HepG2 (cell line): ENCODE measurements at regions not wholly inside any gene's neighbourhood (a gene's known extent, or its start where the extent isn't known, plus 50 kb on each side); places are given as distances from the start of the nearest gene placed in this dataset.

Source experiments
- ATAC-seq: fragments of 200-7000 bp; cut with Tn5 transposase; 3 replicates; pipeline ENCODE4 v1.9.1; 2020; ENCODE audit warnings: mild to moderate bottlenecking, moderate library complexity
- BruUV-seq: library from RNA; stranded (reverse); fragments of 400-500 nt; replicated peaks from 2 replicates; lab custom pipeline; 2021; lab: Mats Ljungman, UMichigan
- CTCF ChIA-PET: fragments of 300-600 bp; formaldehyde crosslinking; extraction: SDS; loops from one replicate; lab custom pipeline; 2021; ENCODE audit warnings: low total read pairs, inconsistent platforms, low intra/inter-chr PET ratio; lab: Yijun Ruan, JAX
- POLR2A ChIA-PET: fragments of 350-600 bp; sonication (Branson Sonifier 250); formaldehyde crosslinking; loops from one replicate; lab custom pipeline; 2020; ENCODE audit warnings: antibody characterized with exemption, inconsistent platforms; lab: Yijun Ruan, JAX
- DNase-seq: peaks from one replicate; pipeline ENCODE4 v3.0.0-alpha.2; 2015; ENCODE audit warnings: low spot score
- FAIRE-seq: peaks from 3 replicates; lab custom pipeline; 2011; peaks lifted over from hg19 to GRCh38; lab: Jason Lieb, UNC
- H2AFZ ChIP-seq: one replicate; pipeline ENCODE4 v1.6.1; 2011; ENCODE audit warnings: low read length, inconsistent platforms
- H3K27ac ChIP-seq: fragments of 300-600 bp; 3 replicates; pipeline ENCODE4 v1.8.0; 2011; ENCODE audit warnings: mixed run types, mild to moderate bottlenecking, mixed read lengths, low read length, inconsistent platforms; ENCODE audit not compliant: insufficient read depth; ENCODE audit errors: extremely low read length
- H3K27me3 ChIP-seq, 2 experiments: fragments of 200-600 bp in 1 of 2; 2 replicates in 1 of 2; 3 replicates in 1 of 2; pipeline versions ENCODE4 v1.6.0 to v1.8.0; 2011; ENCODE audit warnings: low read length in 2 of 2, mild to moderate bottlenecking in 2 of 2, moderate library complexity in 2 of 2, inconsistent platforms in 1 of 2; ENCODE audit not compliant: insufficient read depth in 2 of 2, control insufficient read depth in 1 of 2
- H3K36me3 ChIP-seq, 2 experiments: fragments of 200-600 bp in 1 of 2; replicated peaks in 1 of 2; 2 replicates in 1 of 2; 3 replicates in 1 of 2; pipeline versions ENCODE4 v1.5.1 to v1.8.0; 2011; ENCODE audit warnings: low read length in 2 of 2, inconsistent platforms in 1 of 2; ENCODE audit not compliant: insufficient read depth in 2 of 2, control insufficient read depth in 1 of 2
- H3K4me1 ChIP-seq: 2 replicates; pipeline ENCODE4 v1.5.1; 2012; ENCODE audit warnings: low read length, inconsistent platforms; ENCODE audit not compliant: insufficient read depth
- H3K4me2 ChIP-seq: 2 replicates; pipeline ENCODE4 v1.6.0; 2011; ENCODE audit warnings: low read depth, low read length, inconsistent platforms
- H3K4me3 ChIP-seq, 3 experiments: fragments of 200-600 bp in 1 of 3; sonication (generic), shearing (Covaris generic) in 1 of 3; replicated peaks in 1 of 3; 2 replicates each; pipeline ENCODE4 v1.5.1; 2011 to 2016; ENCODE audit warnings: low read length in 3 of 3, inconsistent platforms in 2 of 3, low read depth in 2 of 3, mild to moderate bottlenecking in 2 of 3, control low read depth in 1 of 3, mixed read lengths in 1 of 3; ENCODE audit not compliant: insufficient read depth in 1 of 3
- H3K79me2 ChIP-seq: one replicate; pipeline ENCODE4 v1.6.1; 2011; ENCODE audit warnings: low read length, inconsistent platforms; ENCODE audit not compliant: insufficient read depth
- H3K9ac ChIP-seq: 2 replicates; pipeline ENCODE4 v1.6.0; 2011; ENCODE audit warnings: mild to moderate bottlenecking, low read depth, low read length, inconsistent platforms; ENCODE audit not compliant: insufficient read depth
- H3K9me3 ChIP-seq: 2 replicates; pipeline ENCODE4 v1.5.1; 2012; ENCODE audit warnings: mild to moderate bottlenecking, low read length
- H4K20me1 ChIP-seq: 2 replicates; pipeline ENCODE4 v1.6.0; 2011; ENCODE audit warnings: inconsistent platforms, mild to moderate bottlenecking, low read length, moderate library complexity; ENCODE audit not compliant: insufficient read depth
- FOSL1 ChIP-seq: sonication (generic); formaldehyde crosslinking; IDR thresholded peaks from 2 replicates; pipeline ENCODE4 v1.9.0; 2021; ENCODE audit warnings: missing genetic modification reagents, borderline replicate concordance
- GABPB1 ChIP-seq: IDR thresholded peaks from 2 replicates; pipeline ENCODE4 v1.6.1; 2016; ENCODE audit warnings: mild to moderate bottlenecking, missing genetic modification reagents, moderate library complexity, missing compliant biosample characterization
- LRRFIP1 ChIP-seq: sonication (generic); formaldehyde crosslinking; conservative IDR thresholded peaks from 2 replicates; pipeline ENCODE4 v1.4.0; 2020; ENCODE audit warnings: missing genetic modification reagents
- MAFF ChIP-seq: IDR thresholded peaks from 2 replicates; pipeline ENCODE4 v1.6.1; 2011; ENCODE audit warnings: low read depth, low read length, improper control_type of control experiment
- MAFK ChIP-seq, 2 experiments: IDR thresholded peaks in 1 of 2; conservative IDR thresholded peaks in 1 of 2; 2 replicates each; pipeline ENCODE4 v1.6.1; 2011; ENCODE audit warnings: improper control_type of control experiment in 2 of 2, low read length in 2 of 2
- NFAT5 ChIP-seq: sonication (generic); formaldehyde crosslinking; IDR thresholded peaks from 2 replicates; pipeline ENCODE4 v1.4.0; 2020; ENCODE audit warnings: missing genetic modification reagents
- NR1H2 ChIP-seq: sonication (generic); formaldehyde crosslinking; IDR thresholded peaks from 2 replicates; pipeline ENCODE4 v1.8.1; 2022; ENCODE audit warnings: low read depth, missing genetic modification reagents, borderline replicate concordance
- TAF15 ChIP-seq: fragments of 200-400 bp; formaldehyde crosslinking; IDR thresholded peaks from one replicate; pipeline ENCODE4 v1.6.1; 2018; ENCODE audit warnings: mild to moderate bottlenecking, low read depth, low read length; ENCODE audit not compliant: poor library complexity, severe bottlenecking
- TRAFD1 ChIP-seq: sonication (generic); formaldehyde crosslinking; IDR thresholded peaks from 2 replicates; pipeline ENCODE4 v1.5.1; 2020; ENCODE audit warnings: missing genetic modification reagents, mild to moderate bottlenecking, borderline replicate concordance
- WGBS: methylation state at CpG from one replicate; pipeline ENCODE4 v1.1.6; 2017; ENCODE audit warnings: low lambda C conversion rate; 5-methylcytosine and 5-hydroxymethylcytosine counted together
- in situ Hi-C: cut with HindIII; loops from 2 replicates; pipeline ENCODE4 v1.10.0; 2017; ENCODE audit warnings: low pct_unique_long_range_greater_than_20kb; ENCODE audit not compliant: extremely low pct_ligation_motif_present
- intact Hi-C: fragments of 100-400 bp; cut with micrococcal nuclease; formaldehyde crosslinking; loops from one replicate; pipeline ENCODE4 v1.10.0; 2022; ENCODE audit not compliant: unreplicated experiment

- H3K4me2 ChIP-seq: no peak overlapping the region
- H3K79me2 ChIP-seq: no peaks in the 10 kb centered on the region
- no peak overlapping the region for H3K4me3 ChIP-seq
- no peak for DNase-seq
- no peak for ATAC-seq
- BruUV-seq: no TSS peak
- no peak overlapping the region for H3K9ac ChIP-seq
- H3K36me3 ChIP-seq: no peaks in the 10 kb centered on the region
- H3K27me3 ChIP-seq: no peaks in the 10 kb centered on the region
- H3K27ac ChIP-seq: no peak overlapping the region
- peaks cover 19% of the 10 kb centered on the region; the same call in 1 of the 2 replicates for H3K9me3 ChIP-seq
- H3K4me1 ChIP-seq: no peaks in the 10 kb centered on the region
- CTCF ChIA-PET: no interaction called here
- POLR2A ChIA-PET: no interaction called here
- intact Hi-C loops: no loop called here
- no peak overlapping the region for H2AFZ ChIP-seq
- under 1% methylated on average over 3 of the region's 3 CpGs for WGBS
- H4K20me1 ChIP-seq: no peaks in the 10 kb centered on the region
- in situ Hi-C loops: no loop called here
- FAIRE-seq: no peak
- TF ChIP-seq MAFK (conservative IDR thresholded peaks at IDR 0.05 in 1 of 2, IDR thresholded peaks at IDR 0.05 in 1 of 2; ENCODE audit: low read length in 2 of 2): peak; percentile 43 to 73; a peak in 3 of 4 replicates
- TF ChIP-seq MAFF: peak; percentile 30; the same call in 1 of the 2 replicates
- no peak for TF ChIP-seq FOSL1 (CRISPR knock-in tag)
Measured at GRCh38 chr2:59484673-59485072, 1068.8 kb downstream of the BCL11A start.

GRCh38 chr2:59463426-59463825 lies 1090.0 kb downstream of the BCL11A start:
- BruUV-seq: no TSS peak
- FAIRE-seq: no peak
- in situ Hi-C loops: no loop called here
- H3K79me2 ChIP-seq: no peaks in the 10 kb centered on the region
- POLR2A ChIA-PET: no interaction called here
- H2AFZ ChIP-seq: no peak overlapping the region
- H3K4me2 ChIP-seq: no peak overlapping the region
- H3K27ac ChIP-seq: no peak overlapping the region
- H4K20me1 ChIP-seq: no peaks in the 10 kb centered on the region
- CTCF ChIA-PET: no interaction called here
- ATAC-seq: no peak
- H3K9ac ChIP-seq: no peak overlapping the region
- no peaks in the 10 kb centered on the region for H3K27me3 ChIP-seq
- H3K36me3 ChIP-seq: no peaks in the 10 kb centered on the region
- intact Hi-C loops: no loop called here
- H3K4me3 ChIP-seq: no peak overlapping the region
- 0% methylated on average over 4 of the region's 4 CpGs for WGBS
- peaks cover 19% of the 10 kb centered on the region for H3K9me3 ChIP-seq
- no peaks in the 10 kb centered on the region for H3K4me1 ChIP-seq
- no peak for DNase-seq
- TF ChIP-seq LRRFIP1 (CRISPR knock-in tag) (no peak), TRAFD1 (no peak), NR1H2 (CRISPR knock-in tag) (no peak), NFAT5 (CRISPR knock-in tag) (no peak), TAF15 (no peak), GABPB1 (CRISPR knock-in tag) (no peak)
